Coronary artery (tissue), 2 donors: ENCODE measurements at regions not wholly inside any gene's neighbourhood (a gene's known extent, or its start where the extent isn't known, plus 50 kb on each side); places are given as distances from the start of the nearest gene placed in this dataset.

Experiments
- DNase-seq: peaks from one replicate; pipeline ENCODE4 v3.0.0-alpha.2; 2017; ENCODE audit warnings: low spot score
- H3K27ac ChIP-seq, 2 donors: fragments of 200-600 bp; sonication (generic); one replicate each; pipeline ENCODE4 v1.5.1; 2016 to 2019
- H3K4me3 ChIP-seq: fragments of 200-600 bp; sonication (generic); 2 replicates; pipeline ENCODE4 v1.5.1; 2016; ENCODE audit warnings: mild to moderate bottlenecking, moderate library complexity
- CTCF ChIP-seq: fragments of 200-600 bp; sonication (generic); IDR thresholded peaks from one replicate; pipeline ENCODE4 v1.5.1; 2019; ENCODE audit warnings: antibody characterized with exemption

GRCh38 chr10:21166557-21167287 is 269.6 kb upstream of the NEBL start:
- TF ChIP-seq CTCF, result no peak
- no peak overlapping the region for H3K4me3 ChIP-seq
- no peak for DNase-seq
- H3K27ac ChIP-seq, result no peak overlapping the region

GRCh38 chr10:21165489-21165888 is 268.4 kb upstream of the NEBL start:
- TF ChIP-seq CTCF, result no peak
- no peak for DNase-seq
- Histone ChIP-seq H3K27ac (no peak overlapping the region), H3K4me3 (no peak overlapping the region)

- no peak for DNase-seq
- TF ChIP-seq CTCF, result no peak
- no peak overlapping the region for H3K27ac ChIP-seq
- H3K4me3 ChIP-seq, result no peak overlapping the region
These were observed 267.6 kb upstream of the NEBL start for GRCh38 chr10:21164687-21165086.

GRCh38 chr10:21162948-21163347 is 265.8 kb upstream of the NEBL start:
- Histone ChIP-seq H3K27ac (no peak overlapping the region), H3K4me3 (no peak overlapping the region)
- no peak for TF ChIP-seq CTCF
- DNase-seq, result no peak

GRCh38 chr10:21161647-21162046 is 264.5 kb upstream of the NEBL start:
- DNase-seq, result no peak
- Histone ChIP-seq H3K4me3 (no peak overlapping the region), H3K27ac (no peak overlapping the region)
- no peak for TF ChIP-seq CTCF

GRCh38 chr10:21161090-21161625 is 264.0 kb upstream of the NEBL start:
- DNase-seq, result no peak
- no peak for TF ChIP-seq CTCF
- Histone ChIP-seq H3K27ac (no peak overlapping the region), H3K4me3 (no peak overlapping the region)

- no peak for DNase-seq
- TF ChIP-seq CTCF, result no peak
- no peak overlapping the region for H3K27ac ChIP-seq
- H3K4me3 ChIP-seq, result no peak overlapping the region
These were observed 263.0 kb upstream of the NEBL start for GRCh38 chr10:21160116-21160515.
